ENCODE measurements at regions not wholly inside any gene's neighbourhood (a gene's known extent, or its start where the extent isn't known, plus 50 kb on each side); places are given as distances from the start of the nearest gene placed in this dataset.

GRCh38 chr14:22479776-22480464, 109.1 kb downstream of the DAD1 start:
- TF ChIP-seq CTCF (optimal IDR thresholded peaks at IDR 0.05 in 1 of 3, IDR thresholded peaks at IDR 0.05 in 1 of 3, conservative IDR thresholded peaks at IDR 0.05 in 1 of 3; ENCODE audit: extremely low read depth in 1 of 3, insufficient read depth in 2 of 3, low read length in 3 of 3) (no peak), EZH2 (IDR thresholded peaks at IDR 0.05; ENCODE audit: low read length) (no peak)
